ENCODE measurements at regions not wholly inside any gene's neighbourhood (a gene's known extent, or its start where the extent isn't known, plus 50 kb on each side); places are given as distances from the start of the nearest gene placed in this dataset.

- no peak for TF ChIP-seq CTCF (IDR thresholded peaks at IDR 0.05)
- no peak for TF ChIP-seq ZFX (IDR thresholded peaks at IDR 0.05; ENCODE audit: borderline replicate concordance)
Observed at GRCh38 chr4:170497112-170497511, 407.4 kb upstream of the AADAT start.
